Testis (tissue), 2 donors: ENCODE measurements at regions not wholly inside any gene's neighbourhood (a gene's known extent, or its start where the extent isn't known, plus 50 kb on each side); places are given as distances from the start of the nearest gene placed in this dataset.

ENCODE experiments used
- CTCF ChIP-seq, 3 experiments: fragments of 450-650 bp in 2 of 3; fragments of 200-600 bp in 1 of 3; sonication (generic) in 1 of 3; IDR thresholded peaks; one replicate each; pipeline ENCODE4 v1.5.1; 2016 to 2019; ENCODE audit warnings: antibody characterized with exemption in 3 of 3, mild to moderate bottlenecking in 2 of 3, moderate library complexity in 1 of 3
- POLR2A ChIP-seq: fragments of 450-650 bp; IDR thresholded peaks from one replicate; pipeline ENCODE4 v1.6.1; 2017; ENCODE audit warnings: antibody characterized with exemption, mild to moderate bottlenecking, moderate library complexity

GRCh38 chr14:48744202-48744601, 842.0 kb downstream of the RPS29 start:
- TF ChIP-seq POLR2A, result no peak
- TF ChIP-seq CTCF (IDR thresholded peaks at IDR 0.05), result no peak
